Astrocyte of the spinal cord (primary cell): ENCODE measurements at regions not wholly inside any gene's neighbourhood (a gene's known extent, or its start where the extent isn't known, plus 50 kb on each side); places are given as distances from the start of the nearest gene placed in this dataset.

Source experiments
- DNase-seq: peaks from one replicate; pipeline ENCODE4 v3.0.0; 2011; ENCODE audit warnings: low read depth, low spot score
- H3K4me3 ChIP-seq: 2 replicates; pipeline ENCODE4 v1.5.1; 2011; ENCODE audit warnings: low read depth, mild to moderate bottlenecking, low read length, moderate library complexity
- in situ Hi-C: cut with HindIII; loops from 2 replicates; pipeline ENCODE4 v1.10.0; 2017; ENCODE audit warnings: low sequenced_read_pairs
- TF ChIP-seq, protein P1 (sequence below): IDR thresholded peaks from 2 replicates; pipeline ENCODE4 v1.5.1; 2012; ENCODE audit warnings: low read depth, mild to moderate bottlenecking, low read length, inconsistent platforms

DNA sequence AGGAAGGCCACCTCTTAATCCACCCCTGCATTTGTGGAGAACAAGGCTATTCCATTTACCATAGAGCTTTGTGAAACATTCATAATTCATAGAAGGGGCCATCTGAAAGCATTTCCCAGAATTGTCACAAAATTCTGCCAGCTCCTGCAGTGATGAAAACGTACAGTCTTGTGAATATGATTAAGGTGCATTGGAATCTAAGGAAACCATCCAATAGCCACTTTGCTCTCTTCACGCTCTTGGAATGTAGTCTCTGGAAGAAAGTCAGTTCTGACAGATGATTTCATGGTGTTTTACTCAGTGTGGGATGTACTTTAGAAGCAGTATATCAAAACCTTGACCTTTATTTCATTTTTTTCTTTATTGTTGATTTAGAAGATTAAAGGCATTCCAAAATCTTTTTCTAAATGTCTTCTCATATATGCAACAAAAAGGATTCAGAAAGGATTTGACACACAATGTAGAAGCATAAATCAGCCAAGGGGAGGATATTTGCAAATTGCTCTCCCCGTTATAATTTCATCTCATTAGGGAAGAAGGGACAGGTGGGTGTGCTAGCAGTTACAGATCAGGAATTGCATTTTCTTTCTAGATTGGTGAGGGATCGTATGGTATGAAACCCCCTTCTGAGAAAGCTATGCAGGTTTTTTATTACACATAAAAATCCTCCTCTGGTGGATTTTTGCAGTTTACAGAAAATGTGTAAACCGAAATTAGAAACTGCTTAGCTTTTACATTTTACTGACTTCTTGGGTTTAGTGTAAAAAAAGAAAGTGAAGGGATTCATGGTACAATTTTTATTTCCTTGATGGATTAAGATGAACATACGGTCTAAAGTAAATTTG is 390.2 kb downstream of the LRIG3 start:
- in situ Hi-C loops = loop anchor here (25.0 kb wide), 1 partner anchor 193 kb away; no protein-coding TSS in a partner anchor
- peak; percentile 97 for DNase-seq
- TF ChIP-seq, protein P1, sequence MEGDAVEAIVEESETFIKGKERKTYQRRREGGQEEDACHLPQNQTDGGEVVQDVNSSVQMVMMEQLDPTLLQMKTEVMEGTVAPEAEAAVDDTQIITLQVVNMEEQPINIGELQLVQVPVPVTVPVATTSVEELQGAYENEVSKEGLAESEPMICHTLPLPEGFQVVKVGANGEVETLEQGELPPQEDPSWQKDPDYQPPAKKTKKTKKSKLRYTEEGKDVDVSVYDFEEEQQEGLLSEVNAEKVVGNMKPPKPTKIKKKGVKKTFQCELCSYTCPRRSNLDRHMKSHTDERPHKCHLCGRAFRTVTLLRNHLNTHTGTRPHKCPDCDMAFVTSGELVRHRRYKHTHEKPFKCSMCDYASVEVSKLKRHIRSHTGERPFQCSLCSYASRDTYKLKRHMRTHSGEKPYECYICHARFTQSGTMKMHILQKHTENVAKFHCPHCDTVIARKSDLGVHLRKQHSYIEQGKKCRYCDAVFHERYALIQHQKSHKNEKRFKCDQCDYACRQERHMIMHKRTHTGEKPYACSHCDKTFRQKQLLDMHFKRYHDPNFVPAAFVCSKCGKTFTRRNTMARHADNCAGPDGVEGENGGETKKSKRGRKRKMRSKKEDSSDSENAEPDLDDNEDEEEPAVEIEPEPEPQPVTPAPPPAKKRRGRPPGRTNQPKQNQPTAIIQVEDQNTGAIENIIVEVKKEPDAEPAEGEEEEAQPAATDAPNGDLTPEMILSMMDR = no peak
- no peak overlapping the region for H3K4me3 ChIP-seq

DNA sequence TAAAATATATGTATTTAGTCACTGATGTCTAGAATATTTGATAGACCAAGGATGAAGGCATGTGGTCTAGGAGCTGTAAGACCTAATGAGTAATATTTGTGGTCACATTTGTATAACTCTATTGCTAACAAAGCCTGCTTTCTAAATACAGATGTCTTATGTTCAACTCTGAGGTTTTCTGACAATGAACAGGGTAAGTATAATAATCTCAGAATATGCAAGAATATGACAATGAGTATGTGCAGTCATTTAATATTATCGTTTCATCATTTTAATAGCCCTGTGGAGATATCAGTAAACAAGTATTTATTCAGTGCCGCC is 389.6 kb downstream of the LRIG3 start:
- in situ Hi-C loops = loop anchor here (25.0 kb wide), 1 partner anchor 193 kb away; no protein-coding TSS in a partner anchor
- peak; percentile 85 for DNase-seq
- TF ChIP-seq, protein P1 = no peak
- no peak overlapping the region for H3K4me3 ChIP-seq

DNA sequence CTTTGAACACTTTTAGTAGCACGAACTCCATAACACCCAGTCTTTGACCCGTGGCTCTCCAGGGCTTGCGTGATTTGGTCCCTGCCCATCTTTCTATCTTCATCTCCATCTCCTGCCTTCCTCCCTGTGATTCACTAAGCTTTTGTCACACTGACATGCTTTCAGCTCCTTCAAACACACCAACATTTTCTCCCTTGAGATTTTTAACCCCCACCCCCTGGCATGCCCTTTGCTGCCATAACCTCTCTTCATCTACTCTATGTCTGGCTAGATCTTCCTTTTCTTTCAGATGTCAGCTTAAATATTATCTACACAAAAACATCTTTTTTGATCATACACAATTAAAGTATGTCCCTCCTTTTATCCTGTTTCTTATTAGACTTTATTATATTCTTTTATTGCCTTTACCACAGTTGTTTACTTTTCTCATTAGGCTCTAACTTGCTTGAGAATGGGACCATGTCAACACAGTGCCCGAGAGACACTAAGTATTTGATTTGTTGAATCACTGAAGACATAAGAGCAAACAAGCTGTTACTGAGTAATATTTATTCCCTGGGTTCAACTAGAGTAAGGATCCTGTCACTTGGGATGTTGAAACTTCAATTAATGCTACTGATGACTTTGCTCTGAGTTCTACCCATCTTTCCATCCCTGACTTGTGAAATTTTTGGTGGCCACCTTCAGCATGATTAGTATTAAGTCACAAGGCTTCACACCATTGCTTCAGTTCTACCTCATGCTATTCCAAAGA is 387.3 kb downstream of the LRIG3 start:
- no peak overlapping the region for H3K4me3 ChIP-seq
- DNase-seq = no peak
- TF ChIP-seq, protein P1 = no peak
- in situ Hi-C loops = loop anchor here (25.0 kb wide), 1 partner anchor 196 kb away; no protein-coding TSS in a partner anchor

GRCh38 chr12:58533652-58534051 is 386.7 kb downstream of the LRIG3 start:
- TF ChIP-seq, protein P1 = no peak
- H3K4me3 ChIP-seq = no peak overlapping the region
- DNase-seq = no peak
- in situ Hi-C loops = loop anchor here (25.0 kb wide), 1 partner anchor 196 kb away; no protein-coding TSS in a partner anchor

GRCh38 chr12:58537278-58537677 is 383.0 kb downstream of the LRIG3 start:
- TF ChIP-seq, protein P1 = no peak
- H3K4me3 ChIP-seq = no peak overlapping the region
- DNase-seq = peak; percentile 72
- in situ Hi-C loops = loop anchor here (25.0 kb wide), 1 partner anchor 200 kb away; no protein-coding TSS in a partner anchor

- TF ChIP-seq, protein P1 = no peak
- no peak overlapping the region for H3K4me3 ChIP-seq
- in situ Hi-C loops = loop anchor here (25.0 kb wide), 1 partner anchor 202 kb away; no protein-coding TSS in a partner anchor
- DNase-seq = no peak
These were observed 381.0 kb downstream of the LRIG3 start for GRCh38 chr12:58539295-58539694.
